Neuronal stem cell (in vitro differentiated cells): ENCODE measurements at regions not wholly inside any gene's neighbourhood (a gene's known extent, or its start where the extent isn't known, plus 50 kb on each side); places are given as distances from the start of the nearest gene placed in this dataset.

Source experiments
- DNase-seq: peaks from one replicate; pipeline ENCODE4 v3.0.0-alpha.2; 2013; ENCODE audit warnings: low spot score
- H2AFZ ChIP-seq: one replicate; pipeline ENCODE4 v1.6.1; 2013; ENCODE audit warnings: mild to moderate bottlenecking, low read length, inconsistent platforms
- H2AK5ac ChIP-seq: 2 replicates; pipeline ENCODE4 v1.6.1; 2013; ENCODE audit warnings: low read depth, mild to moderate bottlenecking, inconsistent platforms, low read length, moderate library complexity, mixed read lengths
- H2BK120ac ChIP-seq: 2 replicates; pipeline ENCODE4 v1.6.1; 2013; ENCODE audit warnings: low read depth, mild to moderate bottlenecking, inconsistent platforms, low read length, moderate library complexity, mixed read lengths
- H2BK12ac ChIP-seq: one replicate; pipeline ENCODE4 v1.6.1; 2013; ENCODE audit warnings: low read length, inconsistent platforms
- H2BK15ac ChIP-seq: 2 replicates; pipeline ENCODE4 v1.6.1; 2013; ENCODE audit warnings: mild to moderate bottlenecking, low read length, inconsistent platforms, mixed read lengths
- H2BK5ac ChIP-seq: one replicate; pipeline ENCODE4 v1.6.1; 2013; ENCODE audit warnings: inconsistent platforms, mild to moderate bottlenecking, low read length, moderate library complexity
- H3K14ac ChIP-seq: one replicate; pipeline ENCODE4 v1.6.1; 2013; ENCODE audit warnings: low read length, inconsistent platforms
- H3K18ac ChIP-seq: 2 replicates; pipeline ENCODE4 v1.6.1; 2013; ENCODE audit warnings: low read length, inconsistent platforms
- H3K23ac ChIP-seq: 2 replicates; pipeline ENCODE4 v1.6.1; 2013; ENCODE audit warnings: low read depth, mild to moderate bottlenecking, mixed read lengths, low read length, inconsistent platforms; ENCODE audit not compliant: poor library complexity
- H3K27ac ChIP-seq: replicated peaks from 3 replicates; pipeline ENCODE4 v1.5.1; 2013; ENCODE audit warnings: low read length, inconsistent platforms
- H3K27me3 ChIP-seq, 3 experiments: 2 replicates each; pipeline ENCODE4 v1.6.1; 2013; ENCODE audit warnings: low read length in 3 of 3, mild to moderate bottlenecking in 2 of 3, inconsistent platforms in 1 of 3, low read depth in 1 of 3, mixed read lengths in 1 of 3, moderate library complexity in 1 of 3; ENCODE audit not compliant: control insufficient read depth in 3 of 3, insufficient read depth in 3 of 3
- H3K36me3 ChIP-seq, 2 donors: replicated peaks in 1 of 2; 2 replicates each; pipeline ENCODE4 v1.6.1; 2013; ENCODE audit warnings: low read length in 2 of 2; ENCODE audit not compliant: control insufficient read depth in 2 of 2, insufficient read depth in 2 of 2
- H3K4ac ChIP-seq: 2 replicates; pipeline ENCODE4 v1.6.1; 2013; ENCODE audit warnings: inconsistent platforms, mild to moderate bottlenecking, low read length, moderate library complexity
- H3K4me1 ChIP-seq, 2 donors: 1 replicate in 1 of 2; 2 replicates in 1 of 2; pipeline ENCODE4 v1.6.1; 2013; ENCODE audit warnings: low read length in 2 of 2, low read depth in 1 of 2; ENCODE audit not compliant: control insufficient read depth in 2 of 2, insufficient read depth in 1 of 2
- H3K4me2 ChIP-seq: one replicate; pipeline ENCODE4 v1.6.1; 2013; ENCODE audit warnings: mild to moderate bottlenecking, low read length, inconsistent platforms; ENCODE audit not compliant: insufficient read depth, poor library complexity, severe bottlenecking
- H3K4me3 ChIP-seq, 2 donors: 2 replicates each; pipeline ENCODE4 v1.5.1; 2013; ENCODE audit warnings: low read length in 2 of 2, mild to moderate bottlenecking in 2 of 2, inconsistent platforms in 1 of 2, moderate library complexity in 1 of 2
- H3K79me1 ChIP-seq: one replicate; pipeline ENCODE4 v1.6.1; 2013; ENCODE audit warnings: low read depth, mild to moderate bottlenecking, inconsistent platforms, low read length, moderate library complexity
- H3K9ac ChIP-seq: one replicate; pipeline ENCODE4 v1.6.1; 2013; ENCODE audit warnings: mild to moderate bottlenecking, low read depth, low read length, inconsistent platforms; ENCODE audit not compliant: poor library complexity
- H3K9me3 ChIP-seq, 2 donors: replicated peaks in 1 of 2; 2 replicates each; pipeline versions ENCODE3 to v1.6.1; 2013; ENCODE audit warnings: low read length in 2 of 2, mild to moderate bottlenecking in 2 of 2, inconsistent platforms in 1 of 2, low read depth in 1 of 2, mixed read lengths in 1 of 2, moderate library complexity in 1 of 2; ENCODE audit not compliant: control insufficient read depth in 2 of 2, insufficient read depth in 1 of 2
- H4K8ac ChIP-seq: one replicate; pipeline ENCODE4 v1.6.1; 2013; ENCODE audit warnings: low read depth, mild to moderate bottlenecking, inconsistent platforms, low read length, moderate library complexity
- H4K91ac ChIP-seq: one replicate; pipeline ENCODE4 v1.6.1; 2013; ENCODE audit warnings: low read length, low read depth, mild to moderate bottlenecking, inconsistent platforms; ENCODE audit not compliant: poor library complexity
- WGBS, 2 donors: extraction: QIAGEN DNeasy Blood & Tissue Kit; methylation state at CpG; one replicate each; pipeline ENCODE4 v1.1.7; 2013; ENCODE audit warnings: missing lambda C conversion rate in 2 of 2, mixed read lengths in 1 of 2; ENCODE audit not compliant: insufficient read length in 2 of 2, insufficient replicate concordance in 1 of 2; ENCODE audit errors: extremely low coverage in 2 of 2; 5-methylcytosine and 5-hydroxymethylcytosine counted together

DNA sequence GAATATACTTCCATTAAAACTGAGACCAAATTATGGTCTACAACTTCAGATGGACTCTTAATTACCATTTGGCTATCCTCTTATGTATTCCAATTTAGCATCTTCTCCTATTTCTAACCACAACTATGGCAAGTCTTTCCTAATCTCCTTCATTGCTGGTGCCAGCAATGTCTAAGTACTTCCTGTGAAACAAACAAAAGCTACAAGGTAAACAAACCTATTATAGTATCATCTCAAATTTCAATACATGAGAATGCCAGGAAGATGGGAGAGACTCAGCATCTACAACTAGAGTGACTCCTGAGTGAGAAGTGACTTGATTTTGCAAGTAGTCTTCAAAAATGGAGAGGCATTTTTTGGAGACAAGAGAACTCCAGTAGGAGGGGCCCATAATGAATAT lies 202.9 kb upstream of the ATXN7L3B start:
- Histone ChIP-seq H3K36me3 (no peaks in the 10 kb centered on the region), H3K9me3 (no peaks in the 10 kb centered on the region), H3K27ac (no peak overlapping the region), H3K4me2 (no peak overlapping the region), H3K14ac (no peak overlapping the region), H3K4me3 (no peak overlapping the region), H2BK15ac (no peak overlapping the region), H2AK5ac (no peak overlapping the region), H3K4me1 (no peaks in the 10 kb centered on the region), H3K4ac (no peak overlapping the region), H2BK120ac (no peak overlapping the region), H2BK12ac (no peak overlapping the region), H2BK5ac (no peak overlapping the region), H3K23ac (no peak overlapping the region), H3K27me3 (no peaks in the 10 kb centered on the region), H4K8ac (no peak overlapping the region), H2AFZ (no peak overlapping the region), H4K91ac (no peak overlapping the region), H3K18ac (no peak overlapping the region), H3K9ac (no peak overlapping the region), H3K79me1 (no peaks in the 10 kb centered on the region)
- no peak for DNase-seq

DNA sequence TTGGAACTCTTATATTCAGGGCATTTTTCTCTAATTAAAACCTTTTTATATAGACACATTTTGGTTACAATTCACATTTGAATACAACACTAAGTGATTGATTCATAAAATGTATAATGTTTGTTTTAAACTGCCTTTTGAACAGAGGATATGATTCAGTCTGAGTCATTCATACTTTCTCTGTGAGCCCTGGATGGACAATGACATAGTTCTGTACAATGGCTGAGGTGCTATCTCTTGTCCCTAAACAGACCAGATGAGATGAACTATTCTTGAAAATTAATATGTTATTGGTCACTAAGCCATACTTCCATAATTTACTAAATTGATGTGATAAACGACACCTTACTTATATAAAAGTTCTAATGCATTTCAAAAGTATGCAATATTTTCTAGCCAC lies 199.7 kb upstream of the ATXN7L3B start:
- no peak for DNase-seq
- WGBS, 2 donors, result no CpG with 5 or more reads among the region's 1 CpG
- no peak overlapping the region for H3K27ac ChIP-seq

DNA sequence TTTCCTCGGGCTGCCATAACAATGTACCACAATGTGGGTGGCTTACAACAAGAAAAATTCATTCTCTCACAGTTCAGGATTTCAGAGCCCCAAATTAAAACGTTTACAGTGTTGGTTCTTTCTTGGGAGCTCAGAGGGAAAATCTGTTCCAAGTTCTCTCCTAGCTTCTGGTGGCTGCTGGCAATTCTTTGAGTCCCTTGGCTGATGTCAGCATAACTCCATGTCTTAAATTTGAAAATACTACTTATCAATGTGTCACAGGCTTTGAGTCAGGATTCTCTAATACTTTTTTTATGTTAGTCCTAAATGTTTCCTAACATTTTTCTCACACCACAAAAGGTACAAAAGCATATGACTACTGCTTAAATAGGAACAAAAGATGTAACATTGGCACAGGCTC lies 198.4 kb upstream of the ATXN7L3B start:
- no peak overlapping the region for H4K8ac ChIP-seq
- H3K36me3 ChIP-seq, result no peaks in the 10 kb centered on the region
- H2BK120ac ChIP-seq, result no peak overlapping the region
- no peaks in the 10 kb centered on the region for H3K27me3 ChIP-seq
- H3K4ac ChIP-seq, result no peak overlapping the region
- no peak overlapping the region for H2AK5ac ChIP-seq
- no peak overlapping the region for H4K91ac ChIP-seq
- DNase-seq, result no peak
- H2BK5ac ChIP-seq, result no peak overlapping the region
- no peak overlapping the region for H3K4me2 ChIP-seq
- WGBS, 2 donors, result no CpG with 5 or more reads among the region's 2 CpGs
- no peaks in the 10 kb centered on the region for H3K79me1 ChIP-seq
- H3K4me1 ChIP-seq, result no peaks in the 10 kb centered on the region
- no peak overlapping the region for H2AFZ ChIP-seq
- H3K18ac ChIP-seq, result no peak overlapping the region
- H3K9ac ChIP-seq, result no peak overlapping the region
- no peak overlapping the region for H3K14ac ChIP-seq
- H3K4me3 ChIP-seq, result no peak overlapping the region
- H3K9me3 ChIP-seq, result no peaks in the 10 kb centered on the region
- H2BK15ac ChIP-seq, result no peak overlapping the region
- no peak overlapping the region for H2BK12ac ChIP-seq
- H3K27ac ChIP-seq, result no peak overlapping the region
- no peak overlapping the region for H3K23ac ChIP-seq

More for the DNA sequence above, 199.7 kb upstream of the ATXN7L3B start:
- no peak overlapping the region for H2BK120ac ChIP-seq
- H3K18ac ChIP-seq, result no peak overlapping the region
- H2BK12ac ChIP-seq, result no peak overlapping the region
- H3K4me3 ChIP-seq, result no peak overlapping the region
- H3K79me1 ChIP-seq, result no peaks in the 10 kb centered on the region
- no peaks in the 10 kb centered on the region for H3K9me3 ChIP-seq
- no peak overlapping the region for H2AK5ac ChIP-seq
- H4K8ac ChIP-seq, result no peak overlapping the region
- H2AFZ ChIP-seq, result no peak overlapping the region
- no peaks in the 10 kb centered on the region for H3K36me3 ChIP-seq
- no peak overlapping the region for H3K4ac ChIP-seq
- no peak overlapping the region for H4K91ac ChIP-seq
- no peak overlapping the region for H3K23ac ChIP-seq
- H3K9ac ChIP-seq, result no peak overlapping the region
- H3K14ac ChIP-seq, result no peak overlapping the region
- no peak overlapping the region for H3K4me2 ChIP-seq
- no peaks in the 10 kb centered on the region for H3K27me3 ChIP-seq
- no peaks in the 10 kb centered on the region for H3K4me1 ChIP-seq
- H2BK15ac ChIP-seq, result no peak overlapping the region
- H2BK5ac ChIP-seq, result no peak overlapping the region

DNA sequence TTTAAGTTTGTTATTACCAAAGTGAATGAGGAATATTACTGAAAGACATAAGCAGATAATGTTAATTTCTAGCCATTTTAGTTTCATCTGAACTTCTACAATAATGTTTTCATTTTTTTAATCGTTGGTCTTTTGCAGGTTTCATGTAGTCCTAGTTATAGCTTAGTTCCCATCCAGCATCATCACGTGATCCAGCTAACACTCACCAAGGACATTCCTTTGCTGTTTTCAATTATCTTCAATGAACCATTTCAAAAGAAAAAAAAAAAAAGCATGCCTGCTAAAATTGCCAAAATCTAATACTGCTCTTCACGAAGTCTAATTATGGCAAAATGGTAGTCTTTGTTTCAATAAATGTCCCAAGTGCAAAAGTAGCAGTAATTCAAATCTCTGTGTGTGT lies 187.7 kb upstream of the ATXN7L3B start:
- Histone ChIP-seq H3K27ac (no peak overlapping the region), H3K4me3 (no peak overlapping the region), H3K14ac (no peak overlapping the region), H3K27me3 (no peaks in the 10 kb centered on the region), H2BK5ac (no peak overlapping the region), H3K36me3 (no peaks in the 10 kb centered on the region), H3K4ac (no peak overlapping the region), H3K4me2 (no peak overlapping the region), H2AFZ (no peak overlapping the region), H2BK12ac (no peak overlapping the region), H2BK120ac (no peak overlapping the region), H3K9ac (no peak overlapping the region), H4K8ac (no peak overlapping the region), H2BK15ac (no peak overlapping the region), H3K9me3 (no peaks in the 10 kb centered on the region), H2AK5ac (no peak overlapping the region), H3K79me1 (no peaks in the 10 kb centered on the region), H4K91ac (no peak overlapping the region), H3K18ac (no peak overlapping the region), H3K23ac (no peak overlapping the region), H3K4me1 (no peaks in the 10 kb centered on the region)
- DNase-seq, result no peak
- no CpG with 5 or more reads among the region's 3 CpGs for WGBS, 2 donors
